IMR-90 (cell line): ENCODE measurements at regions not wholly inside any gene's neighbourhood (a gene's known extent, or its start where the extent isn't known, plus 50 kb on each side); places are given as distances from the start of the nearest gene placed in this dataset.

Source experiments
- ATAC-seq: fragments of 200-7000 bp; cut with Tn5 transposase; 2 replicates; pipeline ENCODE4 v1.9.1; 2020; ENCODE audit warnings: low read depth, mild to moderate bottlenecking, moderate library complexity
- BruUV-seq: library from RNA; stranded (reverse); fragments of 400-500 nt; replicated peaks from 2 replicates; lab custom pipeline; 2021; lab: Mats Ljungman, UMichigan
- CTCF ChIA-PET: fragments of 300-600 bp; formaldehyde crosslinking; extraction: SDS; loops from one replicate; lab custom pipeline; 2021; ENCODE audit warnings: antibody characterized with exemption; lab: Yijun Ruan, JAX
- POLR2A ChIA-PET: fragments of 300-600 bp; sonication (Branson Sonifier 250); formaldehyde crosslinking; loops from one replicate; lab custom pipeline; 2022; ENCODE audit warnings: antibody characterized with exemption; ENCODE audit not compliant: unreplicated experiment; lab: Charles Lee
- DNase-seq: peaks from one replicate; pipeline ENCODE4 v3.0.0; 2013
- H2AFZ ChIP-seq: replicated peaks from 2 replicates; pipeline ENCODE3; 2013; ENCODE audit warnings: low read length, mild to moderate bottlenecking; ENCODE audit not compliant: poor library complexity
- H2AK5ac ChIP-seq: 2 replicates; pipeline ENCODE4 v1.6.1; 2013; ENCODE audit warnings: low read depth, low read length, inconsistent platforms
- H2AK9ac ChIP-seq: replicated peaks from 2 replicates; pipeline ENCODE3; 2013; ENCODE audit warnings: mild to moderate bottlenecking, low read depth, low read length, moderate library complexity; ENCODE audit not compliant: poor library complexity
- H2BK120ac ChIP-seq: 2 replicates; pipeline ENCODE4 v1.6.1; 2013; ENCODE audit warnings: low read depth, low read length, inconsistent platforms
- H2BK15ac ChIP-seq: 3 replicates; pipeline ENCODE4 v1.6.1; 2013; ENCODE audit warnings: low read depth, low read length, inconsistent platforms
- H2BK20ac ChIP-seq: 2 replicates; pipeline ENCODE4 v1.6.1; 2013; ENCODE audit warnings: low read depth, mild to moderate bottlenecking, inconsistent platforms, low read length, moderate library complexity
- H2BK5ac ChIP-seq: 2 replicates; pipeline ENCODE4 v1.6.1; 2013; ENCODE audit warnings: mild to moderate bottlenecking, low read depth, low read length, inconsistent platforms; ENCODE audit not compliant: poor library complexity, severe bottlenecking
- H3K14ac ChIP-seq: replicated peaks from 2 replicates; pipeline ENCODE4 v1.6.1; 2013; ENCODE audit warnings: low read depth, low read length, inconsistent platforms
- H3K18ac ChIP-seq: 2 replicates; pipeline ENCODE4 v1.6.1; 2013; ENCODE audit warnings: low read depth, low read length, control low read depth
- H3K23ac ChIP-seq: 2 replicates; pipeline ENCODE4 v1.6.1; 2013; ENCODE audit warnings: low read depth, low read length, inconsistent platforms
- H3K27ac ChIP-seq: 2 replicates; pipeline ENCODE4 v1.5.1; 2013; ENCODE audit warnings: mild to moderate bottlenecking, control low read depth, low read length; ENCODE audit not compliant: insufficient read depth
- H3K27me3 ChIP-seq: 2 replicates; pipeline ENCODE4 v1.6.1; 2013; ENCODE audit warnings: low read length; ENCODE audit not compliant: control insufficient read depth, insufficient read depth
- H3K36me3 ChIP-seq: 2 replicates; pipeline ENCODE4 v1.6.1; 2013; ENCODE audit warnings: low read length, mixed read lengths; ENCODE audit not compliant: control insufficient read depth, insufficient read depth
- H3K4ac ChIP-seq: 2 replicates; pipeline ENCODE4 v1.6.1; 2013; ENCODE audit warnings: low read depth, low read length, inconsistent platforms
- H3K4me1 ChIP-seq: 2 replicates; pipeline ENCODE4 v1.6.1; 2013; ENCODE audit warnings: low read length, mixed read lengths; ENCODE audit not compliant: control insufficient read depth, insufficient read depth
- H3K4me2 ChIP-seq: 2 replicates; pipeline ENCODE4 v1.6.1; 2013; ENCODE audit warnings: low read depth, mild to moderate bottlenecking, control low read depth, low read length, moderate library complexity
- H3K4me3 ChIP-seq: 2 replicates; pipeline ENCODE4 v1.5.1; 2013; ENCODE audit warnings: low read depth, mild to moderate bottlenecking, control low read depth, low read length, moderate library complexity; ENCODE audit not compliant: insufficient read depth
- H3K56ac ChIP-seq: 2 replicates; pipeline ENCODE4 v1.6.1; 2013; ENCODE audit warnings: low read length, inconsistent platforms; ENCODE audit not compliant: insufficient read depth; ENCODE audit errors: extremely low read depth
- H3K79me1 ChIP-seq, 2 experiments: 2 replicates each; pipeline ENCODE4 v1.6.1; 2013; ENCODE audit warnings: low read length in 2 of 2, inconsistent platforms in 1 of 2, low read depth in 1 of 2
- H3K9ac ChIP-seq: 2 replicates; pipeline ENCODE4 v1.6.1; 2013; ENCODE audit warnings: low read depth, low read length, control low read depth
- H3K9me1 ChIP-seq: 2 replicates; pipeline ENCODE4 v1.6.1; 2013; ENCODE audit warnings: low read length, inconsistent platforms; ENCODE audit not compliant: insufficient read depth
- H3K9me3 ChIP-seq: 2 replicates; pipeline ENCODE4 v1.6.1; 2013; ENCODE audit warnings: low read length; ENCODE audit not compliant: control insufficient read depth, insufficient read depth
- H4K20me1 ChIP-seq: 2 replicates; pipeline ENCODE4 v1.6.1; 2013; ENCODE audit warnings: low read length, inconsistent platforms; ENCODE audit not compliant: insufficient read depth
- H4K5ac ChIP-seq: 2 replicates; pipeline ENCODE4 v1.6.1; 2013; ENCODE audit warnings: mild to moderate bottlenecking, low read depth, low read length, control low read depth
- H4K8ac ChIP-seq, 2 experiments: 2 replicates each; pipeline ENCODE4 v1.6.1; 2013; ENCODE audit warnings: low read depth in 2 of 2, low read length in 2 of 2, control low read depth in 1 of 2, inconsistent platforms in 1 of 2
- H4K91ac ChIP-seq: 2 replicates; pipeline ENCODE4 v1.6.1; 2013; ENCODE audit warnings: low read depth, low read length, inconsistent platforms; ENCODE audit not compliant: insufficient read depth
- BHLHE40 ChIP-seq: fragments of 150-350 bp; IDR thresholded peaks from 2 replicates; pipeline ENCODE4 v1.6.1; 2016; ENCODE audit warnings: mild to moderate bottlenecking, low read depth, low read length
- CEBPB ChIP-seq: IDR thresholded peaks from 2 replicates; pipeline ENCODE4 v1.6.1; 2012; ENCODE audit warnings: low read depth, low read length, improper control_type of control experiment
- CHD1 ChIP-seq: IDR thresholded peaks from 2 replicates; pipeline ENCODE4 v1.6.1; 2012; ENCODE audit warnings: low read depth, low read length, improper control_type of control experiment
- CTCF ChIP-seq: conservative IDR thresholded peaks from 2 replicates; pipeline ENCODE4 v1.5.1; 2012; ENCODE audit warnings: mild to moderate bottlenecking, low read depth, low read length, improper control_type of control experiment
- ELK1 ChIP-seq: fragments of 150-350 bp; IDR thresholded peaks from 2 replicates; pipeline ENCODE4 v1.6.1; 2016; ENCODE audit warnings: low read depth, mild to moderate bottlenecking, low read length, moderate library complexity, borderline replicate concordance
- FOS ChIP-seq: fragments of 150-350 bp; IDR thresholded peaks from 2 replicates; pipeline ENCODE4 v1.6.1; 2016; ENCODE audit warnings: low read depth, low read length
- MAFK ChIP-seq: IDR thresholded peaks from 2 replicates; pipeline ENCODE4 v1.6.1; 2012; ENCODE audit warnings: low read depth, low read length, improper control_type of control experiment
- MAZ ChIP-seq: IDR thresholded peaks from 2 replicates; pipeline ENCODE4 v1.6.1; 2012; ENCODE audit warnings: low read depth, mild to moderate bottlenecking, low read length, improper control_type of control experiment, moderate library complexity, borderline replicate concordance
- MXI1 ChIP-seq: IDR thresholded peaks from 2 replicates; pipeline ENCODE4 v1.6.1; 2012; ENCODE audit warnings: low read depth, mild to moderate bottlenecking, low read length, moderate library complexity, borderline replicate concordance
- NFE2L2 ChIP-seq: fragments of 150-350 bp; IDR thresholded peaks from 2 replicates; pipeline ENCODE4 v1.6.1; 2016; ENCODE audit warnings: low read depth, mild to moderate bottlenecking, low read length
- POLR2A ChIP-seq: IDR thresholded peaks from 2 replicates; pipeline ENCODE4 v1.6.1; 2012; ENCODE audit warnings: mild to moderate bottlenecking, low read depth, low read length
- RAD21 ChIP-seq: IDR thresholded peaks from 2 replicates; pipeline ENCODE4 v1.6.1; 2012; ENCODE audit warnings: low read length, improper control_type of control experiment
- RCOR1 ChIP-seq: IDR thresholded peaks from 2 replicates; pipeline ENCODE4 v1.6.1; 2012; ENCODE audit warnings: mild to moderate bottlenecking, low read length, improper control_type of control experiment; ENCODE audit not compliant: insufficient replicate concordance
- RFX5 ChIP-seq: IDR thresholded peaks from 2 replicates; pipeline ENCODE4 v1.8.0; 2012; ENCODE audit warnings: low read depth, mild to moderate bottlenecking, low read length, moderate library complexity
- SMC3 ChIP-seq: fragments of 150-350 bp; IDR thresholded peaks from 2 replicates; pipeline ENCODE4 v1.6.1; 2016; ENCODE audit warnings: low read depth, mild to moderate bottlenecking, antibody characterized with exemption, low read length, moderate library complexity
- USF2 ChIP-seq: fragments of 150-350 bp; IDR thresholded peaks from 2 replicates; pipeline ENCODE4 v1.6.1; 2017; ENCODE audit warnings: mild to moderate bottlenecking, antibody characterized with exemption, low read length, low read depth
- dilution Hi-C: fragments of 300-500 bp; cut with HindIII; formaldehyde crosslinking; loops from one replicate; pipeline ENCODE4 v1.14.3; 2018; ENCODE audit warnings: low sequenced_read_pairs; ENCODE audit not compliant: unreplicated experiment
- in situ Hi-C: fragments of 300-500 bp; cut with MboI; formaldehyde crosslinking; loops from 3 replicates; pipeline ENCODE4 v1.14.3; 2019; ENCODE audit warnings: low sequenced_read_pairs, inconsistent platforms, mixed read lengths
- intact Hi-C: fragments of 100-400 bp; cut with micrococcal nuclease; formaldehyde crosslinking; loops from 2 replicates; pipeline ENCODE4 v1.10.0; 2022

GRCh38 chr3:162540421-162540820 lies 1043.8 kb downstream of the OTOL1 start:
- Histone ChIP-seq H3K4ac (no peak overlapping the region), H2BK5ac (no peak overlapping the region), H3K9me3 (no peaks in the 10 kb centered on the region), H3K9me1 (no peaks in the 10 kb centered on the region), H2BK20ac (no peak overlapping the region), H3K4me1 (no peaks in the 10 kb centered on the region), H3K23ac (no peak overlapping the region), H3K18ac (no peak overlapping the region), H2AK5ac (no peak overlapping the region), H3K79me1 (no peaks in the 10 kb centered on the region), H4K91ac (no peak overlapping the region), H3K4me2 (no peak overlapping the region), H4K20me1 (no peaks in the 10 kb centered on the region), H3K27me3 (no peaks in the 10 kb centered on the region), H2AK9ac (no peak overlapping the region), H3K14ac (no peak overlapping the region), H2BK15ac (no peak overlapping the region), H3K27ac (no peak overlapping the region), H2AFZ (no peak overlapping the region), H4K5ac (no peak overlapping the region), H3K4me3 (no peak overlapping the region), H3K56ac (no peak overlapping the region), H3K36me3 (no peaks in the 10 kb centered on the region), H4K8ac (no peak overlapping the region), H2BK120ac (no peak overlapping the region), H3K9ac (no peak overlapping the region)
- no peak for ATAC-seq
- intact Hi-C loops (no loop called here), in situ Hi-C loops (no loop called here), dilution Hi-C loops (no loop called here)
- ChIA-PET CTCF (no interaction called here), POLR2A (no interaction called here)
- TF ChIP-seq MAFK, result no peak
- TF ChIP-seq ELK1, result no peak
- TF ChIP-seq FOS, result no peak
- TF ChIP-seq SMC3, result no peak
- no peak for TF ChIP-seq RAD21
- no peak for TF ChIP-seq CTCF
- no peak for TF ChIP-seq POLR2A
- TF ChIP-seq RFX5, result no peak
- TF ChIP-seq USF2, result no peak
- no peak for TF ChIP-seq BHLHE40
- TF ChIP-seq MXI1, result no peak
- no peak for TF ChIP-seq CHD1
- TF ChIP-seq CEBPB, result no peak
- no peak for TF ChIP-seq MAZ
- no peak for TF ChIP-seq NFE2L2
- TF ChIP-seq RCOR1, result no peak
- no TSS peak for BruUV-seq
- DNase-seq, result peak; percentile 12
